SU-DHL-6 (cell line): ENCODE measurements at regions not wholly inside any gene's neighbourhood (a gene's known extent, or its start where the extent isn't known, plus 50 kb on each side); places are given as distances from the start of the nearest gene placed in this dataset.

ENCODE experiments used
- H2AFZ ChIP-seq: fragments of 200-600 bp; sonication (generic); 2 replicates; pipeline ENCODE4 v1.6.1; 2014; ENCODE audit warnings: low read depth, mild to moderate bottlenecking, moderate library complexity, mixed read lengths, antibody characterized with exemption, low read length; ENCODE audit not compliant: severe bottlenecking
- H3F3A ChIP-seq: fragments of 200-600 bp; shearing (Covaris generic); 2 replicates; pipeline ENCODE4 v1.6.0; 2016; ENCODE audit warnings: antibody characterized with exemption, mild to moderate bottlenecking; ENCODE audit not compliant: insufficient read depth
- H3K27ac ChIP-seq: fragments of 200-600 bp; sonication (generic); 2 replicates; pipeline ENCODE4 v1.5.1; 2016; ENCODE audit warnings: low read depth, mild to moderate bottlenecking, low read length, moderate library complexity, mixed read lengths
- H3K27me3 ChIP-seq: fragments of 200-600 bp; sonication (generic), shearing (Covaris generic); 2 replicates; pipeline ENCODE4 v1.6.0; 2014; ENCODE audit warnings: mild to moderate bottlenecking, low read length
- H3K36me3 ChIP-seq: fragments of 200-600 bp; sonication (generic); 2 replicates; pipeline ENCODE4 v1.6.1; 2014; ENCODE audit warnings: mild to moderate bottlenecking, low read length, mixed read lengths
- H3K4me2 ChIP-seq: fragments of 300-600, 200-600 bp; shearing (Covaris generic), sonication (generic); 2 replicates; pipeline ENCODE4 v1.6.0; 2014; ENCODE audit warnings: low read length, low read depth, mild to moderate bottlenecking; ENCODE audit not compliant: poor library complexity, severe bottlenecking
- H3K4me3 ChIP-seq: fragments of 200-600 bp; sonication (generic); 2 replicates; pipeline ENCODE4 v1.5.1; 2014; ENCODE audit warnings: antibody characterized with exemption, low read length, mild to moderate bottlenecking, mixed read lengths; ENCODE audit not compliant: insufficient read depth, poor library complexity, severe bottlenecking
- H3K79me2 ChIP-seq: fragments of 200-600 bp; sonication (generic); 2 replicates; pipeline ENCODE4 v1.6.1; 2014; ENCODE audit warnings: mild to moderate bottlenecking, low read length, moderate library complexity; ENCODE audit not compliant: insufficient read depth
- H3K9ac ChIP-seq: fragments of 200-600 bp; sonication (generic); 2 replicates; pipeline ENCODE4 v1.7.0; 2014; ENCODE audit warnings: mild to moderate bottlenecking, low read length
- H3K9me2 ChIP-seq: fragments of 200-600 bp; sonication (generic); replicated peaks from 2 replicates; pipeline ENCODE4 v1.6.1; 2014; ENCODE audit warnings: low read length; ENCODE audit not compliant: insufficient read depth
- H3K9me3 ChIP-seq: fragments of 200-600 bp; sonication (generic); 2 replicates; pipeline ENCODE4 v1.6.1; 2014; ENCODE audit warnings: low read length, mixed read lengths; ENCODE audit not compliant: insufficient read depth
- H4K20me1 ChIP-seq: fragments of 200-600 bp; sonication (generic); 2 replicates; pipeline ENCODE4 v1.6.1; 2014; ENCODE audit warnings: low read depth, mild to moderate bottlenecking, antibody characterized with exemption, low read length, moderate library complexity, mixed read lengths
- CTCF ChIP-seq: fragments of 200-600 bp; sonication (generic); IDR thresholded peaks from one replicate; pipeline ENCODE4 v1.5.1; 2017; ENCODE audit warnings: antibody characterized with exemption, mild to moderate bottlenecking, low read length, moderate library complexity; ENCODE audit not compliant: insufficient read depth, poor library complexity, severe bottlenecking
- EZH2phosphoT487 ChIP-seq: fragments of 200-600 bp; sonication (generic), shearing (Covaris generic); conservative IDR thresholded peaks from 2 replicates; pipeline ENCODE4 v1.6.1; 2018; ENCODE audit warnings: mild to moderate bottlenecking, antibody characterized with exemption, low read length, moderate library complexity, mixed read lengths

GRCh38 chr21:16156841-16157489 lies 427.2 kb downstream of the USP25 start:
- Histone ChIP-seq H3K27ac (no peak overlapping the region), H2AFZ (no peak overlapping the region), H3K9me3 (no peaks in the 10 kb centered on the region), H4K20me1 (no peaks in the 10 kb centered on the region), H3K27me3 (no peaks in the 10 kb centered on the region), H3K4me2 (no peak overlapping the region), H3K79me2 (no peaks in the 10 kb centered on the region), H3K4me3 (no peak overlapping the region), H3K9ac (no peak overlapping the region), H3K9me2 (no peaks in the 10 kb centered on the region), H3K36me3 (no peaks in the 10 kb centered on the region), H3F3A (no peaks in the 10 kb centered on the region)
- TF ChIP-seq EZH2phosphoT487 (no peak), CTCF (no peak)

GRCh38 chr21:16159213-16159970 lies 429.6 kb downstream of the USP25 start:
- no peaks in the 10 kb centered on the region for H3K36me3 ChIP-seq
- no peaks in the 10 kb centered on the region for H4K20me1 ChIP-seq
- no peaks in the 10 kb centered on the region for H3K9me2 ChIP-seq
- H3K9ac ChIP-seq: no peak overlapping the region
- no peak overlapping the region for H3K4me3 ChIP-seq
- no peak overlapping the region for H2AFZ ChIP-seq
- H3K27me3 ChIP-seq: no peaks in the 10 kb centered on the region
- H3K4me2 ChIP-seq: no peak overlapping the region
- no peaks in the 10 kb centered on the region for H3K79me2 ChIP-seq
- no peak for TF ChIP-seq EZH2phosphoT487
- TF ChIP-seq CTCF: no peak
- no peaks in the 10 kb centered on the region for H3F3A ChIP-seq
- H3K27ac ChIP-seq: no peak overlapping the region
- no peaks in the 10 kb centered on the region for H3K9me3 ChIP-seq

- H3K27ac ChIP-seq: no peak overlapping the region
- H3K9me3 ChIP-seq: no peaks in the 10 kb centered on the region
- H3K4me2 ChIP-seq: no peak overlapping the region
- H3K79me2 ChIP-seq: no peaks in the 10 kb centered on the region
- no peaks in the 10 kb centered on the region for H3K27me3 ChIP-seq
- H4K20me1 ChIP-seq: no peaks in the 10 kb centered on the region
- no peaks in the 10 kb centered on the region for H3K36me3 ChIP-seq
- no peak overlapping the region for H2AFZ ChIP-seq
- no peak overlapping the region for H3K4me3 ChIP-seq
- no peaks in the 10 kb centered on the region for H3K9me2 ChIP-seq
- H3K9ac ChIP-seq: no peak overlapping the region
- TF ChIP-seq EZH2phosphoT487 (no peak), CTCF (no peak)
- H3F3A ChIP-seq: no peaks in the 10 kb centered on the region
Measured at GRCh38 chr21:16159971-16160350, 430.2 kb downstream of the USP25 start.
